ENCODE measurements at regions not wholly inside any gene's neighbourhood (a gene's known extent, or its start where the extent isn't known, plus 50 kb on each side); places are given as distances from the start of the nearest gene placed in this dataset.
"Not testable (repeated sequence)": the region's sequence is repeated elsewhere in the genome, so short reads cannot be mapped to it uniquely, and the experiment has no call there.

DNA sequence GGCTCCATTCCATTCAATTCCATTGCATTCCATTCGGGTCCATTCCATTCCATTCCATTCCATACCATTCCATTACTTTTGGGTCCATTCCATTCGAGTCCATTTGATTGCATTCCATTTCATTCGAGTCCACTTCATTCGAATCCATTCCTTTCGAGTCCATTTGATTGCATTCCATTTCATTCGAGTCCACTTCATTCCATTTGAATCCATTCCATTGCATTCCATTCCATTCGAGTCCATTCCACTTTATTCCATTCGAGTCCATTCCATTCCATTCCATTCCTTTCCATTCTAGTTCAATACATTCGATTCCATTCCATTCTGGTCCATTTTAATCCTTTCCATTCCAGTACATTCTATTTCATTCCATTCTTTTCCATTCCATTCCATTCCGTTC lies 334.0 kb downstream of the ZNF33B start:
- TF ChIP-seq, protein P1, sequence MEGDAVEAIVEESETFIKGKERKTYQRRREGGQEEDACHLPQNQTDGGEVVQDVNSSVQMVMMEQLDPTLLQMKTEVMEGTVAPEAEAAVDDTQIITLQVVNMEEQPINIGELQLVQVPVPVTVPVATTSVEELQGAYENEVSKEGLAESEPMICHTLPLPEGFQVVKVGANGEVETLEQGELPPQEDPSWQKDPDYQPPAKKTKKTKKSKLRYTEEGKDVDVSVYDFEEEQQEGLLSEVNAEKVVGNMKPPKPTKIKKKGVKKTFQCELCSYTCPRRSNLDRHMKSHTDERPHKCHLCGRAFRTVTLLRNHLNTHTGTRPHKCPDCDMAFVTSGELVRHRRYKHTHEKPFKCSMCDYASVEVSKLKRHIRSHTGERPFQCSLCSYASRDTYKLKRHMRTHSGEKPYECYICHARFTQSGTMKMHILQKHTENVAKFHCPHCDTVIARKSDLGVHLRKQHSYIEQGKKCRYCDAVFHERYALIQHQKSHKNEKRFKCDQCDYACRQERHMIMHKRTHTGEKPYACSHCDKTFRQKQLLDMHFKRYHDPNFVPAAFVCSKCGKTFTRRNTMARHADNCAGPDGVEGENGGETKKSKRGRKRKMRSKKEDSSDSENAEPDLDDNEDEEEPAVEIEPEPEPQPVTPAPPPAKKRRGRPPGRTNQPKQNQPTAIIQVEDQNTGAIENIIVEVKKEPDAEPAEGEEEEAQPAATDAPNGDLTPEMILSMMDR (IDR thresholded peaks at IDR 0.05; ENCODE audit: borderline replicate concordance, control extremely low read depth, extremely low read depth, insufficient read depth, missing control alignments) = no peak
- in situ Hi-C loops (cut with MboI; ENCODE audit: low sequenced_read_pairs, unreplicated experiment) = no loop called here
- DNase-seq (ENCODE audit: low spot score) = no peak

DNA sequence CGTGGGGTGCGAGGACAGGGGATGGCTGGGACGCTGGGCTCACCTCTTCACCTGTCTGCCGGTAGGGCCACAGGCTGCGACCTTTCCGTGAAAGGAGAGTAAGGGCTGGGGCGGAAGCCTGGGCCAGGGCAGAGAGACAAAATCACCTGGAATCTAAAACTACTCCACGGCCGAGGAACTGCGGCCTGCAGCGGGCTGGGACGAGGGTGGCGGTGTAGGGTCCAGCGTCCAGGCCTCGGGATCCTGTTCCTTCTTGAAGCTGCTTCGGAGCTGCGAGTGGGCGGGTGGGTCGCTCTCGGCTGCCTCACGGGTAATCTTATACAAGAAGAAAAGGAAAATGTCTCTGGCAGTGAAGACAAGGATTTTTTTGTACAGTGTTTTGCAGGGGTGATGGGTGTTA lies 356.5 kb downstream of the ZNF33B start:
- in situ Hi-C loops (cut with MboI; ENCODE audit: low sequenced_read_pairs, unreplicated experiment); DNase-seq (ENCODE audit: low spot score): not testable (repeated sequence)

DNA sequence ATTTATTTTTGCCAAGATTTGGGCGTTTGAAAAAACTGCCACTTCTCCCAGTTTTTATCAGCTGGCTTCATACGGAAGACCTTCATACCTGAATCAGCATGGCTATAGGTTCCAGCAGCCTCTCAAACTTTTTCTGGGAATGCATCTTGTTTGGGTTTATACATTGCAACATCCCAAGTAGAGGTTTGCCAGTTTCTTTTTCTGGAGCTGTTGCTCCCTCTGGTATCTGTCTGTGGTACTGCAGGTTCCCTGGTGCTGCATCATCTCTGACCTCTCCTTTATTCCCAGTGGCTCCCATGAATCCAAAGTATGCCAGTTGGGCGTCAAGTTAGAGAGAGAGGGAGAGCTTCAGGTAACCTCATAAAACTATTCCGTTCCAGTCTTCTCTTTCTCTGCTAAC lies 368.6 kb downstream of the ZNF33B start:
- in situ Hi-C loops (cut with MboI; ENCODE audit: low sequenced_read_pairs, unreplicated experiment); DNase-seq (ENCODE audit: low spot score): not testable (repeated sequence)

DNA sequence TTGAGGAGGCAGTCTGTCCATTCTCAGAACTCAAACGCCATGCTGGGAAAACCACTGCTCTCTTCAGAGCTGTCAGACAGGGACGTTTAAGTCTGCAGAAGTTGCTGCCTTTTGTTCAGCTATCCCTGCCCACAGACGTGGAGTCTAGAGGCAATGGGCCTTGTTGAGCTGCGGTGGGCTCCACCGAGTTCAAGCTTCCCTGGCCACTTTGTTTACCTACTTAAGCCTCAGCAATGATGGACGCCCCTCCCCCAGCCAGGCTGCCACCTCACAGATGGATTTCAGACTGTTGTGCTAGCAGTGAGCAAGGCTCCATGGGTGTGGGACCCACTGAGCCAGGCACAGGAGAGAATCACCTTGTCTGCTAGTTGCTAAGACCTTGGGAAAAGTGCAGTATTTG lies 375.1 kb downstream of the ZNF33B start:
- in situ Hi-C loops (cut with MboI; ENCODE audit: low sequenced_read_pairs, unreplicated experiment); DNase-seq (ENCODE audit: low spot score): not testable (repeated sequence)

DNA sequence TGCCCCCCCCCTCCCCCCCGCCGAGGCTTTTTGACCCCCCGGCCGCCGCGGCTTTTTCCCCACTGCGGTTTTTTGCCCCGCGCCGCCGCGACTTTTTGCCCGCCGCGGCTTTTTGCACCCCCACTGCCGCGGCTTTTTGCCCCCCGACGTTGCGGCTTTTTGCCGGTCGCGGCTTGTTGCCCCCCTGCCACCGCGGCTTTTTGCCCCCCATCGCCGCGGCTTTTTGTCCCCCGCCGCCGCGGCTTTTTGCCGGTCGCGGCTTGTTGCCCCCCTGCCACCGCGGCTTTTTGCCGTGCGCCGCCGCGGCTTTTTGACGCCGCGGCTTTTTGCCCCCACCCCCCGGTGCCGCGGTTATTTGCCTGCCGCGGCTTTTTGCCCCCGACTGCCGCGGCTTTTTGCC lies 395.4 kb downstream of the ZNF33B start:
- DNase-seq (ENCODE audit: low spot score); in situ Hi-C loops (cut with MboI; ENCODE audit: low sequenced_read_pairs, unreplicated experiment): not testable (repeated sequence)

DNA sequence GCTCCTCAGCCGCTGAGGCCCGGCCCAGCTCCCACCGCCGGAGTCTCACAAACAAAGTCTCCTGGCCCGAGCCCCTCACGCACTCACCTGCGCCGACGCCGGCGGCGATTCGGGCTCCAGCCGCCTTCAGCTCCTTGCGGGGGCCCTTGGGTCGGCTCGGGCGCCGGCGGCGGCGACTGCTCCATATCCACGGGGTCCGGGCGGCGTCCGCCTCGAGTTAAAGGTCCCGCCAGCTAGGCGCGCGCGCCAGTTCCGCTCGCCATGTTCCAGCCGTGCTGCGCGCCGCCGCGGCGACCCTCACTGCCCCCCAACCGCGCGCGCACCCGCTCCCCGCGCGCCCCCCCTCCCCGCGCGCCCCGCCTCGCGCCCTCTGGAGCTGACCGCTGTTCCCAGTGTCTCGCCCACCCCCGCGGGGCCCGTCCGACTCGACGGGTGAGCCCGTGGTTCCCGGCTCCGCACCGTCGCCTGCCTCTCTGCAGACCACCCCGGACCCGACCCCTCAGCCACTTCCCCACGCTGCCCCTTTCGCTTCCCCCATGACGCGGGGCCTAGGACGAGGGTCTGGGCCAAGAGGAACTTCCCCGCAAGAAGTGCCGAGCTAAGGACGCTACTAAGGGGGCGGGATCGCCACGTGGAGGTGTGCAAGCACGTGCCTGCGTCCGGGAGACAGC lies 396.1 kb downstream of the ZNF33B start:
- no peak for DNase-seq (ENCODE audit: low spot score)
- TF ChIP-seq, protein P1 (IDR thresholded peaks at IDR 0.05; ENCODE audit: borderline replicate concordance, control extremely low read depth, extremely low read depth, insufficient read depth, missing control alignments) = no peak
- in situ Hi-C loops (cut with MboI; ENCODE audit: low sequenced_read_pairs, unreplicated experiment) = no loop called here

DNA sequence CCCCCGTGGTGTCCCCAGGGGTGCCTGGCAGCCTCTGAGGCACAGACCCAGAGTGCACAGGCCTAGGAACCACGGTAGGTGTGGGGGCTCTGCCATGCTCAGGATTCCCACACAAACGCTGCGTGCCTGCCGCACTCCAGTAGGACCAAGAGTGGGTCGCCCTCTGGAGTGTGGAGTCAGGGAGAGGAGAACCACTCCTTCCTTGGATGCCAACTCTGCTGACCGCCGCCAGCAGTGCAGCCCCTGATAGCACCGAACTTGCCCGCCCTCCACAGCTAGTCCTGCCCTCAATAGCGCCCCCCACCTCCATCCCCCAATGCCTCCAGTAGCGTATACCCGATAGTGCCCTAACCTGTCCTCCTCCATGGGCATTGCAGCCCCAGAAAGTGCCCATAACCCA lies 402.0 kb downstream of the ZNF33B start:
- DNase-seq (ENCODE audit: low spot score); in situ Hi-C loops (cut with MboI; ENCODE audit: low sequenced_read_pairs, unreplicated experiment): not testable (repeated sequence)

DNA sequence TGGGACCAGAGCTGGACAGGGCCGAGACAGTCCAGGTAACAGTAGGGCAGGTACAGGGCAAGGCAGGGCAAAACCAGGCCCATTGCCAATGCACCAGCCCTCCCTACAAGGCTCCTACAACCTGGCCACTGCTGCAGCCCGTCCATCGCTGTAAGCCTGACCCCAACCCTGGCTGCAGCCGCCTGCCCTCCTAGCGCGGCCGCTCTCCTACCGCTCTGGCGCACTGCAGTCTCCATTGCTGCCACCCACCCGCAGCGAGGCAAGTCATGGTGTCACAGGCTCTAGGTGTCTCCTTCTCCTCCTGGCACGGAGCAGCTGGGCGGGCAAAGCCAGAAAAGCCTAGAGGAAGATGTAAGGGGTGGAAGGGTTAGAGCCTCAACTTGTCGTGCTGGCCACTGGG lies 402.6 kb downstream of the ZNF33B start:
- in situ Hi-C loops (cut with MboI; ENCODE audit: low sequenced_read_pairs, unreplicated experiment); DNase-seq (ENCODE audit: low spot score): not testable (repeated sequence)

DNA sequence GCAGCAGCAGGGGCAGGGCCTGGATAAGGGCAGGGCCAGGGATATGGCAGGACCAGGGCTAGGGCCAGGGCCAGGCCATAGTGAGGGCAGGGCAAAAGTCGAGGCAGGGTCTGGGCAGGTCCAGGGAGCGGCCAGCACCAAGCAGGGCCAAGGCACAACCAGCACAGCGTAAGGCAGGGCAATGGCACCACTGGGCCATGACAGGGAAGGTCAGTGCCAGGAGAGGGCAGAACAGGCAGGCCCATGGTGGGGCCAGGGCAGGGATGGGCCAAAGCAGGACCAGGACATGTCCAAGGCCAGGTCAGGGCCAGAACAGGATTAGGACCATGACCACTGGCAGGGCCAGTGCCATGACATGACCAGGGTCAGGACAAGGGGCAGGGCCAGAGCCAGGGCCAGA lies 403.1 kb downstream of the ZNF33B start:
- DNase-seq (ENCODE audit: low spot score); in situ Hi-C loops (cut with MboI; ENCODE audit: low sequenced_read_pairs, unreplicated experiment): not testable (repeated sequence)

DNA sequence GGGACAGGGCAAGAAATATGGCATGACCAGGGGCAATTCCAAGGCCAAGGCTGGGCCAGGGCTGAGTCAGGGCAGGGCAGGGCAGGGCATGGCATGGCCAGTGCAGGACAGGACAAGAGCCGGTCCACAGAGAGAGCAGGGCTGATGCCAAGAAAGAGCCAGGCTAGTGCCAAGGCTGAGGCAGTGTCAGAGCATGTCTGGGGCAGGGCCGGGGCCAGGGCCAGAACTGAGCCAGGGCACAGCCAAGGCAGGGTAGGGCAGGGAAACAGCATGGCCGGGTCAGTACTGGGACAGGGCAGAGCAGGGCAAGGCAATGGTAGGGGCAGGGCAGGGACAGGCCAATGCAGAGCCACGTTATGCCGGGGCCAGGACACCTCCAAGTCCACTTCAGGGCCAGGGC lies 403.9 kb downstream of the ZNF33B start:
- in situ Hi-C loops (cut with MboI; ENCODE audit: low sequenced_read_pairs, unreplicated experiment); DNase-seq (ENCODE audit: low spot score): not testable (repeated sequence)

DNA sequence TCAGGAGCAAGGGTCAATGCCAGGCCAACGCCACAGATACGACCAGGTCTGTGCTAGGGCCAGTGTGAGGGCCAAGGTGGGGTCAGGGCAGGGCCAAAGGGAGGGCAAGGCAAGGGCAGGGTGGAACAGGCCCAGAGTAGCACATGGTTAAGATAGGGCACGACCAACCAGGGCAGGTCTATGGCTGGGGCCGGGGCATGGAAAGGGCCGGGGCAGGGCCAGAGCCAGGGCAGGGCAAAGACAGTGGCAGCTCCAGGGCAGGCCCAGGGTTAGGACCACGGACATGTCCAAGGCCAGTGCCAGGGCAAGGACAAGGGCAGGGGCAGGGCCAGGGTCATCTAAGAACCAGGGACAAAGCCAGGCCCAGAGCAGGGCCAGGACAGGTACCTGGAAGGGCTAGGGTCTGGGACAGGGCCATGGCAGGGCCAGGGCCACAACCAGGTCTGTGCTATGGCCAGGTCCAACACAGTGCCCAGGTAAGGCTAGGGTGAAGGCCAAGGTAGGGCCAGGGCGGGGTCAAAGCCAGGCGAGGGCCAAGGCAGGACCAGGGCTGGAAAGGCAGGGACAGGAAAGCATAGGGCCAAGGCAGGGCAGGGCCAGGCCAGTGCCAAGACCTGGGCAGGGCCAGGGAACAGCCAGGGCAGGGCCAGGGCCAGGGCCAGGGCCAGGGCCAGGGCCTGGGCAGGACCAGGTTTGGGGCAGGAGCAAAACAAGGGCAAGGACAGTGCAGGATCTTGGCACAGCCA lies 404.7 kb downstream of the ZNF33B start:
- in situ Hi-C loops (cut with MboI; ENCODE audit: low sequenced_read_pairs, unreplicated experiment); DNase-seq (ENCODE audit: low spot score): not testable (repeated sequence)

DNA sequence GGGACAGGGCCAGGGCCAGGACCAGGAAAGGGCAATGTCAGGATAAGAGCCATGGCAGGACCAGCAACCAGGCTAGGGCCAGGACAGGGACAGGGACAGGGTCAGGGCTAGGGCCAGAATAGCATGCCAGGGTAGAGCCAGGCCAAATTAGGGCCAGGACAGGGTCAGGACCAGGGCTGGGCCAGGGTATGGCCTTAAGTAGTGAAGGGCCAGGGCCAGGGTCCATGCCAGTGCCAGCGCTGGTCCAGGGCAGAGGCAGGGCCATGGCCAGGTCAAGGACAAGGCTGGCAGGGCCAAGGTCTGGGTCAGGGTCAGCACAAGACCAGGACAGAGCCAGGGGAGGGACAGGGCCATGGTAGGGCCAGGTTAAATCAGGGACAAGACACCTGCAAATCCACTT lies 405.4 kb downstream of the ZNF33B start:
- DNase-seq (ENCODE audit: low spot score); in situ Hi-C loops (cut with MboI; ENCODE audit: low sequenced_read_pairs, unreplicated experiment): not testable (repeated sequence)

DNA sequence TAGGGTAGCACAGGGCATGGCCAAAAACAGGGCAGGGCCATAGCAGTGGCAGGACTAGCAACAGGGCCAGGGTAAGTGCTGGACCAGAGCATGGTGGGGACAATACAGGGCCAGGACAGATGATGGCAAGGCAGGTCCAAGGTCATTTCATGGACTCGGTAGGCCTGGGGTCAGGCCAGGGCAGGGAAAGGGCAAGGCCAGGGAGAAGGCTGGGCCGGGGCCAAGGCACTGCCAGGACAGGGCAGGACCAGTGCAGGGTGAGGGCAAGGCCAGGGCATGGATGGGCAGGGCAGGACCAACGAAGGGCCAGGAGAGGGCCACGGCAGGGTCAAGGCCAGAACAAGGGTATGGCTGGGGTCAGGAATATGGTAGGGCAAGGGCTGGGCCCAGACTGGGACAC lies 407.6 kb downstream of the ZNF33B start:
- in situ Hi-C loops (cut with MboI; ENCODE audit: low sequenced_read_pairs, unreplicated experiment); DNase-seq (ENCODE audit: low spot score): not testable (repeated sequence)

DNA sequence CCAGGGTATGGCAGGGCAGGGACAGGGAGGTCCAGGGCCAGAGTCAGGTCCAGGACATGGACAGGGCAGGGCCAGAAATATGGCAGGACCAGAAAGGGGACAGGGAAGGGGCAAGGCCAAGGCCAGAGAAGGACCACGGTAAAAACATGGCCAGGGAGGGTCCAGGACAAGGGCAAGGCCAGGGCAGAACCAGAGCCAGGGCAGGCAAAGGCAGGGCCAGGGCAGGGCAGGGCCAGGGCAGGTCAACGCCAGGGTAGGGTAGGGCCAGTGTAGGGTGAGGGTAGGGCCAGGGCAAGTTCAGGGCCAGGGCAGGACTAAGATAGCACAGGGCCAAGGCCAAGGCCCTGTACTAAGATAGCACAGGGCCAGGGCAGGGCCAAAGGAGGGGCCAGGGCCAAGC lies 408.3 kb downstream of the ZNF33B start:
- in situ Hi-C loops (cut with MboI; ENCODE audit: low sequenced_read_pairs, unreplicated experiment); DNase-seq (ENCODE audit: low spot score): not testable (repeated sequence)

DNA sequence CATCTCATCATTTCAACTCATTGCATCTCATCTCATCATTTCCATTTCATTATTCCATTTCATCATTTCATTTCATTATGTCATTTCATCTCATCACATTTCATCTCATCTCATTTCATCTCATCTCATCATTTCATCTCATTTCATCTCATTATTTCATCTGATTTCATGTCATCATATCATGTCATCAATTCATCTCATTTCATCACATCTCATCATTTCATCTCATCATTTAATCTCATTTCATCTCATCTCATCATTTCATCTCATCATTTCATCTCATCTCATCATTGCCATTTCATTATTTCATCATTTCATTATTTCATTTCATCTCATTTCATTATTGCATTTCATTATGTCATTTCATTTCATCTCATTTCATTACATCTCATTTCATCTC lies 410.5 kb downstream of the ZNF33B start:
- DNase-seq (ENCODE audit: low spot score); in situ Hi-C loops (cut with MboI; ENCODE audit: low sequenced_read_pairs, unreplicated experiment): not testable (repeated sequence)

DNA sequence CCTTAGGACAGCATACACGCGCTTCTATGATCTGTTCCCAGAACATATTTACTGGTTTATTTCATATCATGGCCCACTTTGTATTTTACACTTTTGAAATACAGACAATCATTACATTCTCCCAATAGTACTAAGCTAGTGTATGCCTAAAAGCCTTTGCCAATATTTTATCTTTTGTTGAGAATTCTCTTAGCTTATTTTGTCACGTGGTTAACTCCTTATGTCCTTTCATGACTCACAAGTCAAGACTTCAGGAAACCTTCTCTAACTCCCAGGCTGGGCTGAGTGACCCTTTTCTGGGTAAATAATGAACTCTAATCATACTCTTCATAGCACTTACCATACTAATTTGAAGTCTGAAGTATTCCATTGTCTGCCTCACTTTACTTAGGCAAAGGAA lies 444.8 kb downstream of the ZNF33B start:
- DNase-seq (ENCODE audit: low spot score); in situ Hi-C loops (cut with MboI; ENCODE audit: low sequenced_read_pairs, unreplicated experiment): not testable (repeated sequence)
